NOMO-1 (cell line): ENCODE measurements at regions not wholly inside any gene's neighbourhood (a gene's known extent, or its start where the extent isn't known, plus 50 kb on each side); places are given as distances from the start of the nearest gene placed in this dataset.

Experiments used
- DNase-seq, 2 experiments: peaks; one replicate each; lab custom pipeline; 2025; ENCODE audit not compliant: unreplicated experiment in 2 of 2; lab: John Stamatoyannopoulos, UW

GRCh38 chr5:135669416-135669815 is 90.6 kb upstream of the CXCL14 start:
- DNase-seq: no peak

- no peak for DNase-seq
Observed at GRCh38 chr5:135667673-135668072, 88.9 kb upstream of the CXCL14 start.

GRCh38 chr5:135667204-135667603 is 88.4 kb upstream of the CXCL14 start:
- no peak for DNase-seq

GRCh38 chr5:135662683-135663082 is 83.9 kb upstream of the CXCL14 start:
- no peak for DNase-seq

GRCh38 chr5:135662061-135662481 is 83.3 kb upstream of the CXCL14 start:
- no peak for DNase-seq

- no peak for DNase-seq
Observed at GRCh38 chr5:135660826-135661575, 82.2 kb upstream of the CXCL14 start.

GRCh38 chr5:135657536-135658305 is 78.9 kb upstream of the CXCL14 start:
- DNase-seq: no peak

- DNase-seq: no peak
Observed at GRCh38 chr5:135655468-135655815, 76.7 kb upstream of the CXCL14 start.

- DNase-seq: no peak
Observed at GRCh38 chr5:135654761-135655467, 76.1 kb upstream of the CXCL14 start.

GRCh38 chr5:135651156-135651555 is 72.4 kb upstream of the CXCL14 start:
- DNase-seq: no peak

GRCh38 chr5:135650081-135650480 is 71.3 kb upstream of the CXCL14 start:
- no peak for DNase-seq

- no peak for DNase-seq
Observed at GRCh38 chr5:135649435-135649834, 70.6 kb upstream of the CXCL14 start.

GRCh38 chr5:135648116-135648515 is 69.3 kb upstream of the CXCL14 start:
- no peak for DNase-seq

GRCh38 chr5:135645336-135646180 is 66.8 kb upstream of the CXCL14 start:
- DNase-seq: no peak

GRCh38 chr5:135644816-135645215 is 66.0 kb upstream of the CXCL14 start:
- no peak for DNase-seq

- no peak for DNase-seq
Observed at GRCh38 chr5:135643881-135644766, 65.3 kb upstream of the CXCL14 start.

GRCh38 chr5:135642934-135643333 is 64.1 kb upstream of the CXCL14 start:
- DNase-seq: no peak

- DNase-seq: no peak
Observed at GRCh38 chr5:135642488-135642870, 63.7 kb upstream of the CXCL14 start.

- DNase-seq: no peak
Observed at GRCh38 chr5:135641734-135642487, 63.1 kb upstream of the CXCL14 start.
